Activated CD8-positive, alpha-beta T cell treated with anti-CD3 and anti-CD28 coated beads for 36 hours (primary cell): ENCODE measurements at regions not wholly inside any gene's neighbourhood (a gene's known extent, or its start where the extent isn't known, plus 50 kb on each side); places are given as distances from the start of the nearest gene placed in this dataset.
"Not testable (repeated sequence)": the region's sequence is repeated elsewhere in the genome, so short reads cannot be mapped to it uniquely, and the experiment has no call there.

Experiments used
- ATAC-seq: fragments of 200-7000 bp; cut with Tn5 transposase; one replicate; pipeline ENCODE4 v1.10.0; 2021; ENCODE audit warnings: mild to moderate bottlenecking, moderate library complexity
- CTCF ChIA-PET: fragments of 350-600 bp; sonication (Branson Sonifier 250); formaldehyde crosslinking; loops from one replicate; lab custom pipeline; 2021; ENCODE audit warnings: antibody characterized with exemption; lab: Charles Lee
- POLR2A ChIA-PET: fragments of 350-600 bp; sonication (Branson Sonifier 250); formaldehyde crosslinking; loops from one replicate; lab custom pipeline; 2021; ENCODE audit warnings: antibody characterized with exemption; lab: Charles Lee
- DNase-seq: peaks from one replicate; pipeline ENCODE4 v3.0.0-alpha.2; 2020
- H3K27ac Mint-ChIP-seq: one replicate; pipeline ENCODE4 v1.8.0; 2021; ENCODE audit warnings: mild to moderate bottlenecking, mixed read lengths
- H3K27me3 Mint-ChIP-seq: one replicate; pipeline ENCODE4 v1.8.0; 2021; ENCODE audit warnings: mixed read lengths
- H3K36me3 Mint-ChIP-seq: one replicate; pipeline ENCODE4 v1.8.0; 2021; ENCODE audit warnings: low read depth, mixed read lengths
- H3K4me1 Mint-ChIP-seq: one replicate; pipeline ENCODE4 v1.8.0; 2021; ENCODE audit warnings: low read depth, mixed read lengths
- H3K4me3 Mint-ChIP-seq: one replicate; pipeline ENCODE4 v1.8.0; 2021; ENCODE audit warnings: mild to moderate bottlenecking, moderate library complexity, mixed read lengths
- H3K9me3 Mint-ChIP-seq: one replicate; pipeline ENCODE4 v1.8.0; 2021; ENCODE audit warnings: mixed read lengths
- intact Hi-C: fragments of 100-400 bp; cut with micrococcal nuclease; formaldehyde crosslinking; loops from one replicate; pipeline ENCODE4 v1.10.0; 2022
- TF ChIP-seq, protein P1 (sequence below): fragments of 200-600 bp; IDR thresholded peaks from one replicate; pipeline ENCODE4 v1.8.0; 2022; ENCODE audit warnings: antibody characterized with exemption, mild to moderate bottlenecking

DNA sequence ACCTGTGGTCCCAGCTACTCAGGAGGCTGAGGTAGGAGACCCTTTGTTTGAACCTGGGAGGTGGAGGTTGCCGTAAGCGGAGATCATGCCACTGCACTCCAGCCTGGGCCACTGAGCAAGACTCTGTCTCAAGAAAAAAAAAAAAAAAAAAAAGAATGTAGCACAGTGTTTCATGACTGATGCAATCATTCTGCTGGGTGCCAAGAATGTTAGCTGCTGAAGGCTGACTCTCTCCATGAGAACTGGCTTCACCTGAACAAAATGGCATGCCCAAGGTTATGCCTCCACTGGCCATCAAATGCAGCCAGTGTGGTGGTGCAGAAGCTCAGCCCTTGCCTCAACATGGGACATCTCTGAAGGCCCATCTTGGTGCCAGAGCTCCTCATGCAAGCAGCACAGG lies 412.1 kb downstream of the ADAM29 start:
- H3K27ac Mint-ChIP-seq = no peak overlapping the region
- no peak overlapping the region for H3K4me3 Mint-ChIP-seq
- ATAC-seq (no peak), DNase-seq (no peak)
- intact Hi-C loops = no loop called here
- ChIA-PET POLR2A (no interaction called here), CTCF (no interaction called here)
- H3K9me3 Mint-ChIP-seq = no peaks in the 10 kb centered on the region
- no peaks in the 10 kb centered on the region for H3K36me3 Mint-ChIP-seq
- no peaks in the 10 kb centered on the region for H3K27me3 Mint-ChIP-seq
- TF ChIP-seq, protein P1, sequence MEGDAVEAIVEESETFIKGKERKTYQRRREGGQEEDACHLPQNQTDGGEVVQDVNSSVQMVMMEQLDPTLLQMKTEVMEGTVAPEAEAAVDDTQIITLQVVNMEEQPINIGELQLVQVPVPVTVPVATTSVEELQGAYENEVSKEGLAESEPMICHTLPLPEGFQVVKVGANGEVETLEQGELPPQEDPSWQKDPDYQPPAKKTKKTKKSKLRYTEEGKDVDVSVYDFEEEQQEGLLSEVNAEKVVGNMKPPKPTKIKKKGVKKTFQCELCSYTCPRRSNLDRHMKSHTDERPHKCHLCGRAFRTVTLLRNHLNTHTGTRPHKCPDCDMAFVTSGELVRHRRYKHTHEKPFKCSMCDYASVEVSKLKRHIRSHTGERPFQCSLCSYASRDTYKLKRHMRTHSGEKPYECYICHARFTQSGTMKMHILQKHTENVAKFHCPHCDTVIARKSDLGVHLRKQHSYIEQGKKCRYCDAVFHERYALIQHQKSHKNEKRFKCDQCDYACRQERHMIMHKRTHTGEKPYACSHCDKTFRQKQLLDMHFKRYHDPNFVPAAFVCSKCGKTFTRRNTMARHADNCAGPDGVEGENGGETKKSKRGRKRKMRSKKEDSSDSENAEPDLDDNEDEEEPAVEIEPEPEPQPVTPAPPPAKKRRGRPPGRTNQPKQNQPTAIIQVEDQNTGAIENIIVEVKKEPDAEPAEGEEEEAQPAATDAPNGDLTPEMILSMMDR = no peak
- H3K4me1 Mint-ChIP-seq = no peaks in the 10 kb centered on the region

DNA sequence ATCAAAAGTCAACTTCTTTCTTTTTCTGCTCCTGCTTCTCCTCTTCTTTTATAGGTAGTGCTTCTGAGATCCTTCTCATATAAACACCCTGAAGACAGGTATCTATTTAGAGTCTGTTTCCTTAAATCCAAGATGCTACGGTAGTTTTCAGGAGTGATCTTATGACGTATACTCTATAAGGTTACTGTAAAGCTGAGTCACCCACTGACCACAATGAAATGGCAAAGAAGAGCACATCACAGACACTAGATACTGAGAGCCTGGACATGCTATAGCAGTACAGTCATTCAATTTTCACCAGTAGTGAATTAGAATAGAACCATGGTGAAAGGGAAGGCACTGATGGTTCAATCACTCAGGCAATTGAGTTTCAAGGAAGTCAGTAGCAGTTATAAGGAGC lies 412.5 kb downstream of the ADAM29 start:
- DNase-seq = no peak
- TF ChIP-seq, protein P1 = no peak
- ChIA-PET CTCF (interaction anchor here (0.6 kb wide), 1 partner anchor 19 kb away, joined by 3 read pairs; no protein-coding TSS in a partner anchor), POLR2A (no interaction called here)
- H3K27me3 Mint-ChIP-seq = no peaks in the 10 kb centered on the region
- intact Hi-C loops = no loop called here
- no peak for ATAC-seq
- no peaks in the 10 kb centered on the region for H3K4me1 Mint-ChIP-seq
- H3K4me3 Mint-ChIP-seq = no peak overlapping the region
- H3K9me3 Mint-ChIP-seq = no peaks in the 10 kb centered on the region
- H3K36me3 Mint-ChIP-seq = no peaks in the 10 kb centered on the region
- H3K27ac Mint-ChIP-seq = no peak overlapping the region

- no peak overlapping the region for H3K27ac Mint-ChIP-seq
- H3K4me3 Mint-ChIP-seq = no peak overlapping the region
- ChIA-PET POLR2A (no interaction called here), CTCF (no interaction called here)
- no peaks in the 10 kb centered on the region for H3K4me1 Mint-ChIP-seq
- DNase-seq (no peak), ATAC-seq (no peak)
- intact Hi-C loops = no loop called here
- no peaks in the 10 kb centered on the region for H3K9me3 Mint-ChIP-seq
- H3K36me3 Mint-ChIP-seq = no peaks in the 10 kb centered on the region
- H3K27me3 Mint-ChIP-seq = no peaks in the 10 kb centered on the region
- TF ChIP-seq, protein P1 = no peak
Observed at GRCh38 chr4:175335331-175335730, 417.2 kb downstream of the ADAM29 start.

DNA sequence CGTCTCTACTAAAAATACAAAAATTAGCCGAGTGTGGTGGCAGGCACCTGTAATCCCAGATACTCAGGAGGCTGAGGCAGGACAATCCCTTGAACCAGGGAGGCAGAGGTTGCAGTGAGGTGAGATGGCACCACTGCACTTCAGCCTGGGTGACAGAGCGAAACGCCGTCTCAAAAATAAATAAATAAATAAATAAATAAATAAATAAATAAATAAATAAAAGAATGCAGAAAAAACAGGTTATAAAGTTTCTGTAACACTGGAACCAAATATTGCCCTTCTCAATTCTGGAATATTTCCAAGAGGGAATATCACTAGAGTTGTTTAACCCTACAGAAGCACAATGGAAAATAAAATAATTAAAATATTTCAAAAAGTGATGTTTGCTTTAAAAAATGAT lies 418.4 kb downstream of the ADAM29 start:
- H3K4me3 Mint-ChIP-seq, H3K27ac Mint-ChIP-seq, ATAC-seq, DNase-seq, H3K4me1 Mint-ChIP-seq, CTCF ChIA-PET, H3K36me3 Mint-ChIP-seq, intact Hi-C loops, H3K9me3 Mint-ChIP-seq, H3K27me3 Mint-ChIP-seq: not testable (repeated sequence)
- POLR2A ChIA-PET = interaction anchor here (0.7 kb wide), 1 partner anchor 62 kb away, joined by 3 read pairs; no protein-coding TSS in a partner anchor

DNA sequence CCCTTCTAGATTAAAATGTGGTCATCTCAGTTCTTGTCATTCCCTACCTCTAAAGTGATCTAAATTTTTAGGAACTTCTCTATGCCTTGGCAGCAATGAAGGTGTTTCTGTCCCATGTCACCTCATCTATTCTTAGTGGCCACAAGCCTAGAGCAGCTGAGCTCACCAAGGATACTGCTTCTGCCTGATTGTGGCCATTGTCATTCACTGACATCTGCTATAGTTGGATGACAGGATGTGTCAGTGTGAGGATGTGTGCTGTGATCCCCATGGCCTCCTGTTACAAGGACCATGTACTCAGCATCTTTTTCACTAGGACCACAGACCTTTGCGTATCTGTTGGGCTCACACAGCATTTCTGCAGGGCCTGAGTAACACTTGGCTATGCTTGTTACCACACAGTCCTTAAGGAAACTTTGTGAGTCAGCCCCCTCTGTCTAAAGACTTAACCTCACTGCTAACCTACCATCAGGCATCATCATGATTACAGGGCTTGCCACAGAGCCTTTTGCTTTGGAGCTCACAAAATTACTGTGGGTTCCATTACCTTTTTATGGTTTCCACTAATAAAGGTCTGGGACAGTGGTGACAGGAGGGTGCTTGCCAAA lies 421.0 kb downstream of the ADAM29 start:
- H3K4me3 Mint-ChIP-seq = no peak overlapping the region
- no peaks in the 10 kb centered on the region for H3K36me3 Mint-ChIP-seq
- H3K9me3 Mint-ChIP-seq = peaks cover 6% of the 10 kb centered on the region
- no peaks in the 10 kb centered on the region for H3K27me3 Mint-ChIP-seq
- H3K27ac Mint-ChIP-seq = no peak overlapping the region
- H3K4me1 Mint-ChIP-seq = no peaks in the 10 kb centered on the region
- TF ChIP-seq, protein P1 = no peak
- no peak for DNase-seq
- intact Hi-C loops = no loop called here
- CTCF ChIA-PET = no interaction called here
- no peak for ATAC-seq
- POLR2A ChIA-PET = interaction anchor here (0.5 kb wide), 1 partner anchor 1238 kb away, joined by 3 read pairs; no protein-coding TSS in a partner anchor
